Mammary epithelial cell (primary cell): ENCODE measurements at regions not wholly inside any gene's neighbourhood (a gene's known extent, or its start where the extent isn't known, plus 50 kb on each side); places are given as distances from the start of the nearest gene placed in this dataset.

Source experiments
- EZH2 ChIP-seq: IDR thresholded peaks from 2 replicates; pipeline ENCODE4 v1.6.1; 2012; ENCODE audit warnings: low read length, inconsistent platforms, borderline replicate concordance
- TF ChIP-seq, protein P1 (sequence below), 2 donors: IDR thresholded peaks in 1 of 2; conservative IDR thresholded peaks in 1 of 2; 2 replicates each; pipeline ENCODE4 v1.5.1; 2011 to 2012; ENCODE audit warnings: inconsistent platforms in 2 of 2, low read length in 2 of 2, mild to moderate bottlenecking in 2 of 2, control low read depth in 1 of 2, low read depth in 1 of 2; ENCODE audit not compliant: insufficient read depth in 1 of 2; ENCODE audit errors: extremely low read depth in 1 of 2

DNA sequence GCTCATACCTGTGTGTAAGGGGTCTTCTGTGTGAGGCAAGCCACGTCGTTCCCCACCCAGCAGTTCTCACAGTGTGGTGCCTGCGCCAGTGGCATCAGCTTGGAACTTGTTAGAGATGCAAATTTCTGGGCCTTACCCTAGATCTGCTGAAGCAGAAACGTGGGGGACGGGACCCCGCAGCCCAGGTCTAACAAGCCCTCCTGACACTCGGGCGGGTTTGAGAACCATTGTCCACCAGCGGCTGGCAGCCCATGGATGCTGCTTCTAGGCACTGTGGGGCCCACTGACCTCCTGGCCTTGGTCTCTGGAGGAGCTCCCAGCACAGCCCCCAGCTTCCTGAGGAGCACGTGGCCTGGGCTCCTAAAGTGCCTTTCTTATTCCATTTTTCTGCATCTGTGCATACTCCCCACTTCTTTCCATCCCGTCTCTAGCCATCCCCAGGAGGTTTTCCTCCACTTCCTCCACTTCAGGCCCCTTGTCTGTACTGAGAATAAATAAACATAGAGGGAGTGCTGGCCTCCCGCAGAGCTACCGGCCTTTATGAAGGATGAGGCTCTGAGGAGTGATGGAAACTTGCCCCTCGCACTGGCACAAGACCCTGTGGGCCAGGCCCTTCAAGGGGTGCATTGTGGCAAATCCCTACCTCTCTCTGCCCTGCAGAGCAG, 94.3 kb downstream of the GALR1 start:
- TF ChIP-seq, protein P1, sequence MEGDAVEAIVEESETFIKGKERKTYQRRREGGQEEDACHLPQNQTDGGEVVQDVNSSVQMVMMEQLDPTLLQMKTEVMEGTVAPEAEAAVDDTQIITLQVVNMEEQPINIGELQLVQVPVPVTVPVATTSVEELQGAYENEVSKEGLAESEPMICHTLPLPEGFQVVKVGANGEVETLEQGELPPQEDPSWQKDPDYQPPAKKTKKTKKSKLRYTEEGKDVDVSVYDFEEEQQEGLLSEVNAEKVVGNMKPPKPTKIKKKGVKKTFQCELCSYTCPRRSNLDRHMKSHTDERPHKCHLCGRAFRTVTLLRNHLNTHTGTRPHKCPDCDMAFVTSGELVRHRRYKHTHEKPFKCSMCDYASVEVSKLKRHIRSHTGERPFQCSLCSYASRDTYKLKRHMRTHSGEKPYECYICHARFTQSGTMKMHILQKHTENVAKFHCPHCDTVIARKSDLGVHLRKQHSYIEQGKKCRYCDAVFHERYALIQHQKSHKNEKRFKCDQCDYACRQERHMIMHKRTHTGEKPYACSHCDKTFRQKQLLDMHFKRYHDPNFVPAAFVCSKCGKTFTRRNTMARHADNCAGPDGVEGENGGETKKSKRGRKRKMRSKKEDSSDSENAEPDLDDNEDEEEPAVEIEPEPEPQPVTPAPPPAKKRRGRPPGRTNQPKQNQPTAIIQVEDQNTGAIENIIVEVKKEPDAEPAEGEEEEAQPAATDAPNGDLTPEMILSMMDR (conservative IDR thresholded peaks at IDR 0.05 in 1 of 2, IDR thresholded peaks at IDR 0.05 in 1 of 2; ENCODE audit: extremely low read depth in 1 of 2, insufficient read depth in 1 of 2, low read depth in 1 of 2, low read length in 2 of 2) = no peak
- no peak for TF ChIP-seq EZH2
